K562 (cell line): ENCODE measurements at regions not wholly inside any gene's neighbourhood (a gene's known extent, or its start where the extent isn't known, plus 50 kb on each side); places are given as distances from the start of the nearest gene placed in this dataset.

Source experiments
- ATAC-seq: fragments of 200-7000 bp; cut with Tn5 transposase; 3 replicates; pipeline ENCODE4 v1.9.1; 2020; ENCODE audit warnings: moderate library complexity
- BruUV-seq: library from RNA; stranded (reverse); fragments of 400-500 nt; replicated peaks from 2 replicates; lab custom pipeline; 2021; lab: Mats Ljungman, UMichigan
- CTCF ChIA-PET: fragments of 300-600 bp; formaldehyde crosslinking; extraction: SDS; loops from one replicate; lab custom pipeline; 2021; ENCODE audit warnings: low intra/inter-chr PET ratio; lab: Yijun Ruan, JAX
- POLR2A ChIA-PET: fragments of 300-600, 350-650 bp; sonication (Branson Sonifier 250); formaldehyde crosslinking; extraction: SDS; loops from one replicate; lab custom pipeline; 2021; ENCODE audit warnings: antibody characterized with exemption, inconsistent platforms; lab: Yijun Ruan, JAX
- DNase-seq, 4 experiments: peaks; one replicate each; pipeline versions ENCODE4 v3.0.0 to v3.0.0-alpha.2; 2011 to 2018; ENCODE audit warnings: low spot score in 3 of 4, mixed read lengths in 3 of 4; ENCODE audit errors: extremely low read depth in 1 of 4
- FAIRE-seq: peaks from 2 replicates; lab custom pipeline; 2011; peaks lifted over from hg19 to GRCh38; lab: Jason Lieb, UNC
- H2AFZ ChIP-seq: 2 replicates; pipeline ENCODE4 v1.6.0; 2011; ENCODE audit warnings: low read depth, low read length, control low read depth, inconsistent platforms
- H3K27ac ChIP-seq: fragments of 200-600 bp; 3 replicates; pipeline ENCODE4 v1.8.0; 2011; ENCODE audit warnings: low read depth, mild to moderate bottlenecking, control low read depth, inconsistent platforms, low read length, moderate library complexity, mixed read lengths; ENCODE audit errors: extremely low read depth
- H3K27me3 ChIP-seq, 2 experiments: fragments of 300-600 bp in 1 of 2; 2 replicates in 1 of 2; 3 replicates in 1 of 2; pipeline versions ENCODE4 v1.6.0 to v1.8.0; 2011; ENCODE audit warnings: inconsistent platforms in 2 of 2, low read length in 2 of 2, mild to moderate bottlenecking in 1 of 2, mixed read lengths in 1 of 2, moderate library complexity in 1 of 2; ENCODE audit not compliant: control insufficient read depth in 2 of 2, insufficient read depth in 2 of 2
- H3K36me3 ChIP-seq: fragments of 300-600 bp; 3 replicates; pipeline ENCODE4 v1.8.0; 2011; ENCODE audit warnings: mild to moderate bottlenecking, low read length, inconsistent platforms; ENCODE audit not compliant: control insufficient read depth, insufficient read depth
- H3K4me1 ChIP-seq, 2 experiments: fragments of 200-600 bp in 1 of 2; replicated peaks in 1 of 2; 2 replicates in 1 of 2; 3 replicates in 1 of 2; pipeline versions ENCODE4 v1.5.1 to v1.8.0; 2011; ENCODE audit warnings: inconsistent platforms in 2 of 2, low read length in 2 of 2, mild to moderate bottlenecking in 1 of 2, mixed read lengths in 1 of 2, moderate library complexity in 1 of 2; ENCODE audit not compliant: control insufficient read depth in 2 of 2, insufficient read depth in 2 of 2
- H3K4me2 ChIP-seq: 2 replicates; pipeline ENCODE4 v1.6.1; 2011; ENCODE audit warnings: low read length, control low read depth, inconsistent platforms, mixed read lengths; ENCODE audit not compliant: insufficient read depth
- H3K4me3 ChIP-seq: fragments of 200-600 bp; sonication (generic), shearing (Covaris generic); 2 replicates; pipeline ENCODE4 v1.5.1; 2016; ENCODE audit warnings: control low read depth, inconsistent platforms
- H3K79me2 ChIP-seq: fragments of 200-600 bp; 3 replicates; pipeline ENCODE4 v1.8.0; 2011; ENCODE audit warnings: low read length, inconsistent platforms; ENCODE audit not compliant: control insufficient read depth, insufficient read depth
- H3K9ac ChIP-seq, 2 experiments: 2 replicates each; pipeline versions ENCODE4 v1.6.0 to v1.6.1; 2011; ENCODE audit warnings: low read depth in 2 of 2, low read length in 2 of 2, control low read depth in 1 of 2, inconsistent platforms in 1 of 2, mild to moderate bottlenecking in 1 of 2, mixed read lengths in 1 of 2; ENCODE audit not compliant: insufficient read depth in 1 of 2
- H3K9me1 ChIP-seq: one replicate; pipeline ENCODE4 v1.6.0; 2011; ENCODE audit warnings: inconsistent platforms, mild to moderate bottlenecking, low read length, moderate library complexity; ENCODE audit not compliant: control insufficient read depth, insufficient read depth
- H3K9me3 ChIP-seq: replicated peaks from 2 replicates; pipeline ENCODE4 v1.5.1; 2011; ENCODE audit warnings: low read depth, low read length, inconsistent platforms; ENCODE audit not compliant: control insufficient read depth, insufficient read depth
- H4K20me1 ChIP-seq: replicated peaks from 2 replicates; pipeline ENCODE4 v1.6.1; 2011; ENCODE audit warnings: low read length, inconsistent platforms, mixed read lengths; ENCODE audit not compliant: control insufficient read depth, insufficient read depth
- DACH1 ChIP-seq: fragments of 450-650 bp; IDR thresholded peaks from 2 replicates; pipeline ENCODE4 v1.6.1; 2018; ENCODE audit not compliant: partially characterized antibody
- DPF2 ChIP-seq: fragments of 450-650 bp; IDR thresholded peaks from 2 replicates; pipeline ENCODE4 v1.6.1; 2016
- FOXA3 ChIP-seq, 2 experiments: fragments of 450-650 bp in 1 of 2; sonication (generic) in 1 of 2; formaldehyde crosslinking; IDR thresholded peaks in 1 of 2; conservative IDR thresholded peaks in 1 of 2; 2 replicates each; pipeline versions ENCODE4 v1.4.0 to v1.8.0; 2020 to 2022; ENCODE audit warnings: mild to moderate bottlenecking in 2 of 2, missing genetic modification reagents in 1 of 2
- MLLT1 ChIP-seq, 2 experiments: fragments of 450-650 bp; IDR thresholded peaks; 2 replicates each; pipeline ENCODE4 v1.6.1; 2016
- POLR2G ChIP-seq: fragments of 200-400 bp; formaldehyde crosslinking; IDR thresholded peaks from 2 replicates; pipeline ENCODE4 v1.6.1; 2017; ENCODE audit warnings: low read depth, mild to moderate bottlenecking, antibody characterized with exemption, low read length, moderate library complexity
- ZBTB40 ChIP-seq, 2 experiments: fragments of 450-650 bp in 1 of 2; sonication (generic) in 1 of 2; formaldehyde crosslinking in 1 of 2; IDR thresholded peaks; 2 replicates each; pipeline versions ENCODE4 v1.7.1 to v1.9.0; 2016 to 2022; ENCODE audit warnings: inconsistent platforms in 1 of 2, mild to moderate bottlenecking in 1 of 2, missing genetic modification reagents in 1 of 2
- ZNF384 ChIP-seq: IDR thresholded peaks from 2 replicates; pipeline ENCODE4 v1.6.1; 2012; ENCODE audit warnings: low read depth, low read length, improper control_type of control experiment
- WGBS: fragments of 100-300 bp; shearing (Covaris generic); methylation state at CpG from one replicate; pipeline ENCODE4 v1.1.6; 2016; ENCODE audit warnings: low coverage, mixed read lengths; ENCODE audit not compliant: insufficient coverage; ENCODE audit errors: missing lambda C conversion rate; 5-methylcytosine and 5-hydroxymethylcytosine counted together
- in situ Hi-C: fragments of 300-500 bp; cut with MboI; formaldehyde crosslinking; loops from 4 replicates; pipeline ENCODE4 v1.15.0; 2018; ENCODE audit warnings: inconsistent platforms, mixed read lengths
- intact Hi-C: fragments of 100-400 bp; cut with micrococcal nuclease; formaldehyde crosslinking; loops from 2 replicates; pipeline ENCODE4 v1.14.2; 2022

- no peaks in the 10 kb centered on the region for H3K9me3 ChIP-seq
- peak overlapping the region; percentile 98 for H2AFZ ChIP-seq
- peak overlapping the region; percentile 78 for H3K4me2 ChIP-seq
- FAIRE-seq (no peak), DNase-seq (no peak), ATAC-seq (no peak)
- no peaks in the 10 kb centered on the region for H3K9me1 ChIP-seq
- H3K4me1 ChIP-seq = peaks cover 3 to 33% of the 10 kb centered on the region in 2 experiments
- TF ChIP-seq MLLT1 (IDR thresholded peaks at IDR 0.05) (0 out of 4 replicates have a peak, but pooled peaks of 1 of the 2 experiments have one; percentile 5), POLR2G (no peak), DPF2 (0 out of 2 replicates have a peak, but pooled peaks have one; percentile 8), FOXA3 (CRISPR knock-in tag; conservative IDR thresholded peaks at IDR 0.05 in 1 of 2, IDR thresholded peaks at IDR 0.05 in 1 of 2) (peak in 1 of 2 experiments; percentile 77; a peak in 2 of 4 replicates), DACH1 (peak; percentile 6), ZBTB40 (IDR thresholded peaks at IDR 0.05) (peak; percentile 69), ZBTB40 (CRISPR knock-in tag; IDR thresholded peaks at IDR 0.05) (no peak), ZNF384 (no peak)
- peak overlapping the region; percentile 83 for H3K27ac ChIP-seq
- intact Hi-C loops = no loop called here
- no peaks in the 10 kb centered on the region for H4K20me1 ChIP-seq
- H3K27me3 ChIP-seq = no peaks in the 10 kb centered on the region
- 42% methylated on average over 5 of the region's 5 CpGs for WGBS
- POLR2A ChIA-PET = interaction anchor here (1.1 to 1.7 kb wide), 3 partner anchors 9 to 19 kb away, joined by 3 to 6 read pairs (median 4); no protein-coding TSS in a partner anchor
- in situ Hi-C loops = no loop called here
- H3K4me3 ChIP-seq = peak overlapping the region; percentile 36; the same call in 1 of the 2 replicates
- no peaks in the 10 kb centered on the region for H3K79me2 ChIP-seq
- CTCF ChIA-PET = no interaction called here
- peak overlapping the region in 1 of 2 experiments; percentile 77; a peak in 3 of 4 replicates for H3K9ac ChIP-seq
- BruUV-seq = no TSS peak
- H3K36me3 ChIP-seq = no peaks in the 10 kb centered on the region
Observed at GRCh38 chr6:100229512-100229911, 235.2 kb downstream of the SIM1 start.
